ENCODE measurements at regions not wholly inside any gene's neighbourhood (a gene's known extent, or its start where the extent isn't known, plus 50 kb on each side); places are given as distances from the start of the nearest gene placed in this dataset.

GRCh38 chr4:156677656-156678055 lies 293.9 kb downstream of the PDGFC start:
- TF ChIP-seq EZH2 (IDR thresholded peaks at IDR 0.05) (no peak), POLR2AphosphoS5 (IDR thresholded peaks at IDR 0.05; ENCODE audit: borderline replicate concordance, low read depth, low read length) (no peak)
